ENCODE measurements at regions not wholly inside any gene's neighbourhood (a gene's known extent, or its start where the extent isn't known, plus 50 kb on each side); places are given as distances from the start of the nearest gene placed in this dataset.

GRCh38 chr4:52290466-52290865 lies 239.4 kb downstream of the SPATA18 start:
- no peak for DNase-seq

GRCh38 chr4:52292245-52292644 lies 241.1 kb downstream of the SPATA18 start:
- no peak for DNase-seq

- DNase-seq, result no peak
Observed at GRCh38 chr4:52296341-52296740, 245.2 kb downstream of the SPATA18 start.

DNA sequence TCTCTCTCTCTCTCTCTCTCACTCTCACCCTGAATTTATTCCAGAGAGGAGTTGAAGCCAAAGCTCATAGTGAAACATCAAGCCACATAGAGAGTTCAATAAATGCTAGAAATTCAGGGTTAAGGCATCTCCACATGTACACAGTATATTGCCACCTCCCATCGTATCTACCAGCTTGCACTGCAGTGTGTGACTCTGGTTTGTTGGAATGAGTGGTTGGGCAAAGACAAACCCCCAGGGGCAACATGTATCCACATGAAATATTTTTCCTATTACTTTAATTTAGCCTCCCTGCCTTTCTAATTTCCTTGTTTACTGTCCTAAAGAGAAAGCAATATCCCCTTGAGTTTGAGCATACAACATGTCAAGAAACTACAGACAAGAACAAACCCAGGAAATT lies 247.3 kb downstream of the SPATA18 start:
- no peak for DNase-seq

DNA sequence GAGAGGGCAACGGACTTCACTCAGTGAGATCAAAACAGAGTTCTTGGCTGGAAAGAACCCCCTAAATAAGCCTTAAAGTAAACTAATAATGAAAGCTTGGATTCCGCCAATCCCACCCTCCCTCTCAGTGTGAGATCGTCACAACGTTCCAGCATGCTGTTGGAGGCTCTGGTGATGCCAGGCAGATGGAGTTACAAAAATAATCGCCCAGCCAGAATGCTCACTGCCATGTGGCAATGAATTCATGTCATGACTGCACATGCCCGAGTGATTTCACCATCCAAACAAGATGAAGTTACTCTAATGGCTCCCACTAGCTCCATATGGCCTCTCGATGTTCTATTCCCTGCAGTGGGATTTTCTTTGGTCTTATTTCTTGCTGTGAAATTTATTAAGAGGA lies 248.0 kb downstream of the SPATA18 start:
- no peak for DNase-seq

DNA sequence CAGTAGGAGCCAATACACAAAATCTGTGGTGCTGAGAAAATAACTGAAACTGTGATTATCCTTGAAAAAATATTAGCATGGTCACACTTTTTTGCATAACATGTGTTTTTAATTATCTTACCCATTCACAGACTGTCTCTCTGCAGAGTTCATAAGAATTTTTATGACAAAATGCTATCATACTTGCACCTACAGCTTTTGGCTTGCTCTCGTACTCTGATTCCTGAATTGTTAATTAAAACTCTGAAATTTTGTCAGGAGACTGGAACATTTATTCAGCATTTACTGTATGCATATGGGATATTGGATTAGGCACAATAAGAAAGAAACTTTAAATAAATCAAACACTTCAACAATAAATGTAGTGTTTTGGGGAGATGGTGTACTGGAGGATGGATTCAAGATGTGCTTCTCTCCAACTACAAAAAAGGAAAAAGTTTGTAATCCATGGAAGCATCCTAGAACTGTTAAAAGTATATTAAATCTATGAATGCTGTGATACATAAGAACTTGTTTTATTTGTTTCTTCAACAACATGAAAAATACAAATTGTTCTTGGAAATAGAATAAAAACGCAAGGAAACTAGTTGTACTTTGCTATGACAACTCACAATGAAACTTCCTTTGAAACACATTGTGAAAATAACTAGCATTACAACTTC lies 260.5 kb downstream of the SPATA18 start:
- no peak for DNase-seq

DNA sequence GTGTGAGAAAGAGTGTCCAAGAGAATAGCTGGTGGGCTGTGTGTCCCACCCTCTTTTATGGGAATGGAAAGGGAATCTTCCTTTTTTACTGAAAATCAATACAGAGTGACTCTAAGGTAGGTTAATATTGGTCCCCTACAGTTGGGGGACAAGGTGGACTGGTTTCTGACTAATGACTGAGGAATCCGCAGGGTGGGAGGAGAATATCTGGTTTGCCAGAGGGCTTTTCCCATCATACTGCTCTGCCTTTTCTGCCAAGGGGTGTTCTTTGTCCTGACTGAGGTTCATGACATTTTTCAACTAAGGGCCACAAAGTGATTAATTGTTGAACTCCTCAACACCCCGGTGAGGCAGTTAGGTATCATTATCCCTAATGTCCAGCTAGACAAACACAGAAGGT lies 261.6 kb downstream of the SPATA18 start:
- no peak for DNase-seq

- no peak for DNase-seq
Observed at GRCh38 chr4:52317361-52317879, 266.3 kb downstream of the SPATA18 start.

- DNase-seq, result no peak
Observed at GRCh38 chr4:52317981-52318380, 266.9 kb downstream of the SPATA18 start.

- DNase-seq, result no peak
Observed at GRCh38 chr4:52329894-52330293, 278.8 kb downstream of the SPATA18 start.

DNA sequence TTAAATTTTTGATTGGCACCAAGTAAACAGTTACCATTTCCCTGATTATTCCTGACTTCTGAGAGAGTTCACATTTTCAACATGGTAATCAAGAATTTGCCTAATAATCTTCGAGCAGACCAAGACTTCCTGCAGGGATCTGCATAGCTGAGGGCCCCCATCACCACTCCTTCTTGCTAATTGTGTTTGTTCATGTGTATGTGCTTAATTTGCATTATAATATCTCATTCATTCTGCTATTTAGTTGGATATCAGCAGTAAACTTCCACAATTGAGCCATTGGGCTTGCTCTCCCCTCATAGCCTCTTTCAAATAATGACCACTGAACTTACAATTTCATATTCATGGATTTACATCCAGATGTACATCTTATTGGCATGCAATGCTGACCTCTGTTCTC lies 292.5 kb downstream of the SPATA18 start:
- DNase-seq, result no peak

DNA sequence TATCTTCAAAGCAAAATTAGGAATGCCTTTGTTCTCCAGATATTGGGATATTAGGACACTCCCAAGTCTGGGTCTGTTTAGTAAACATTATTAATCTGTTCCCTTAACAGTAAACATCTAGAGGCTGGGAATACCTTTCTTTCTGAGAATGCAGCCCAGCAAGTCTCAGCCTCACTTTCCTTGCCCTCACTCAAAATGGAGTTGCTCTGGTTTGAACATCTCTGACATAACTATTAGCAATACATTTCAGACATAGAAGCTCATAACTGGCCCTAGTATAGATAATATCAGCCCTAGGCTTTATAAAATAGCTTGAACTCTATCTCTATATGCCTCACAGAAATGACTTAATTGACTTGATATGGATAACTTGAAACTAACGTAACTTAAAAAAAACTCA lies 299.8 kb downstream of the SPATA18 start:
- DNase-seq, result no peak

GRCh38 chr4:52358366-52358765 lies 300.7 kb downstream of the USP46 start:
- DNase-seq, result no peak

DNA sequence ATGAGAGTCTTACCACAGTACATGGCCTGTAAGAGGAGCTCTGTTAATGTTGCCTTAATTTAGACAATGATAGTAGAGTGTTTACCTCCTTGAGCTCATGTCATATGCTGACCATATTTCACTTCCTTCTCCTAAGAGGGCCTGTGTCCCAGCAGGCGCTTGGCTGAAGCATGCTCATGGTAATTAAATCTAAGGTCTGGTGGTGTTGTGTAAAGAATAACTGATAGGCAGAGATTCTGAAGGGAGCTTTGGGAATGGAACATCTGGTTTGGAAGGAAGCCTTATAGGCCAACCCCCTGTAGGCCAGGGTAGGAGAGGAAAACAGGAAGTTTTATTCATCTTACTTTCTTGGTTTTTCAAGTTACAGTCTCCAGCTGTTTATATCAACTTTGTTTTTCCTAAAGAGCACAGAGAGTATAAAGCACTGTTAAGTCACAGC lies 300.2 kb downstream of the USP46 start:
- DNase-seq, result no peak

DNA sequence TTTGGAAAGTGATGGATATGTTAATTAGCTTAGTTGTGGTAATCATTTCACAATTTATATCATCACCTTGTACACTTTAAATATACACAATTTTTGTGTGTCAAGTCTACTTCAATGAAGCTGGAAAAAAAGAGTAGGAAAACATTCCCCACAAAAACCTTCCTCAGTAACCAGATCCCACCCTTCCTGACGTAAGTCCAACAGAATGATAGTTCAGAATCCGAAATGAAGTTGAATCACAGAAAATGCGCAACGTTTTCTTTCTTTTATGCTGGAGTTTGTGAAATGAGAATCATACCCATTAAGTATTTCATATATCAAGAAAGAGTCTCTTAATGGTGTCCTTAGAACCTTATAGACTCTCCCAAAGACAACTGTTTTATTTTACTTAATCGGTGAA lies 292.9 kb downstream of the USP46 start:
- no peak for DNase-seq

GRCh38 chr4:52366621-52367020 lies 292.5 kb downstream of the USP46 start:
- DNase-seq, result no peak

- DNase-seq, result no peak
Observed at GRCh38 chr4:52367282-52367830, 291.7 kb downstream of the USP46 start.

DNA sequence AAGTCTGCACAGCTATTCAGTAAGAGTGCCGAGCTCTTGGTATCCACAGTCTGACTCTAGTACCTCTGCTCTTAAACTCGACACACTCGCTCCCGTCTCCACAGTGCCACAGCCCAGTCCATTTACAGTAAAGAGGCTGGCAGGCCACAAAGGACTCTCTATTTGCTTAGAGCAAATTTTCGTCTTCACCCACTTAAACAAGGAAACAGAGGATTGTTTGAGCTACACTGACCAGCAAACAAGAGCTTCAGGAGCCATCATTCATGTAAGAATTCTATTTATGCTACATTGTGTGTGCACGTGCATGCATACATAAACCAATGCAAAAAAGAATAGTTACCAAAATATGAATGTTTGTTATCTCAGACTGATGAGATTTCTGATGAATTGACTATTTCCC lies 290.2 kb downstream of the USP46 start:
- no peak for DNase-seq

GRCh38 chr4:52369649-52370048 lies 289.5 kb downstream of the USP46 start:
- no peak for DNase-seq

DNA sequence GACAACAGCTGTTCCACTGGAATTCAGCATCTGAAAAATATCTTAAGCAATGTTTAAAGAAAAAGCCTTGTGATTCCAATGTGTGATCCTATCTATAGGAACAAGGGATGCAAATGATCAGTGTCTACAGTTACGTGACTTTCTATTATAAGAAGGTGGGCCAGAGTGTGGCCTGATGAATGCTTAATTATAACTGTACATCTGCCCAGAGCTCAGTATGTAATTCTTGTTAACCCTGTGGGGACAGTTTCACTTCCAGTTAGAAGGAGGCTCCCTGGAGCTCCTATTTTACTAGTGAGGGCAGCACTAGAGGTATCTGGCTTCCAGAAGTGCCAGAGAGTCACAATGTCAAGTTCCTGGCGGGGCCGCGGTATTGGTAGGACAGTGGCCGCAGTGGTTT lies 288.5 kb downstream of the USP46 start:
- DNase-seq, result no peak

GRCh38 chr4:52371841-52372240 lies 287.3 kb downstream of the USP46 start:
- DNase-seq, result no peak

GRCh38 chr4:52372269-52372668 lies 286.8 kb downstream of the USP46 start:
- DNase-seq, result no peak

DNA sequence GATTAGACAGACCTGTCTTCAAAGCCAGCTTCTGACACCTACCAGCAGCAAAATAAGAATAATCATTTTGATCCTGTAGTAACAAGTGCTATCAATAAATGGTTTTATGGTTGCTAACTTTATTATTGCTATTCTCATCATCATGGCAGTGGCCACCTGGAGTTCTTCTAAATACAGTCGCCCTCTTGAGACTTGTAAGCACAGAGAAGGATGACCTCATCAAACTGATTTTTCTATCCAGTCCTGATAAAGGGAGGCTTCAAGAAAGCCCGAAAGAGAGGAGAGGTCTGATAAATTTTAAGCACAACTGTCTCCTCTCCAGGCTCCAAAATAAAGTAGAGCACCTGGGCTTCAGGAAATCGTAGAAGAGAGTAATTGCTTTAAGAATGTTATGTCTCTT lies 286.4 kb downstream of the USP46 start:
- no peak for DNase-seq

- DNase-seq, result no peak
Observed at GRCh38 chr4:52373650-52374049, 285.5 kb downstream of the USP46 start.

DNA sequence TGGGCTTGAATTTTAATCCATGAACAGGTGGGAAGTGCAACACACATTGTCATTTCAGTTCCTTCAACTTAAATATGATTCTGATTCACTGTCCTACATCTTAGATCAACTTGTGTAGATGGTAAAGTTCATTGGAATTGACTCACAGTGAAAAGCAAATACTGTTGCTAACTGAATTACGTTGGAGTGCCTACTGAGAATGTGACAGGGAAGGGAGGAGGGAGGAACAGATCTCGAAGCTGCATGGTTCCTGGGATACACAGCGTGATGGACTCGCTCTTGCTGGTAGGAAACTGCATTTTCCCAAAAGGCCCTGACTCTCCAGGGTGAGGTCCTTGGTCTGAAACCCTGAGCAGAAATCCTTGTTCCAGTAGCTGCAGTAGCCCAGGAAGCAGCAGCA lies 284.2 kb downstream of the USP46 start:
- no peak for DNase-seq
